CD4-positive, alpha-beta T cell treated with Interleukin-4 for 4 hours (primary cell): ENCODE measurements at regions not wholly inside any gene's neighbourhood (a gene's known extent, or its start where the extent isn't known, plus 50 kb on each side); places are given as distances from the start of the nearest gene placed in this dataset.
"Not testable (repeated sequence)": the region's sequence is repeated elsewhere in the genome, so short reads cannot be mapped to it uniquely, and the experiment has no call there.

Experiments used
- DNase-seq: peaks from one replicate; pipeline ENCODE4 v3.0.0-alpha.2; 2020

DNA sequence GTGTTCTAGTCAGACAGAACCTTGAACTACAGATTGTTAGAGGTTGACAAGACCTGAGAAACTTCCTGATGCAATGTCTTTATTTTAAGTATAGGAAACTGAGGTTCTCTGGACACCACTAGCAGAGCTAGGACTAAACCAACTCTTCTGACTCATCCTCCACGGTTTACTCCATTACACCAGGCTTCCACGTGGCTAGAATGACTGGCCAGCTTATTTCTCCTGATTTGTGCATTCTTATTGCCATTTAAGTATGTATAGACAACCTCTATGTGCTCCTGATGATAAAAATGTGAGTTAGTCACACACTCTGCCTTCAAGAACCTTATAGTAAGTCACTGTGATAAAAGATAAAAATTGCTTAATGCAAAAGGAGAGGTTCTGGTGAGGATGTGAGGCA lies 182.7 kb downstream of the MEX3B start:
- DNase-seq = no peak

DNA sequence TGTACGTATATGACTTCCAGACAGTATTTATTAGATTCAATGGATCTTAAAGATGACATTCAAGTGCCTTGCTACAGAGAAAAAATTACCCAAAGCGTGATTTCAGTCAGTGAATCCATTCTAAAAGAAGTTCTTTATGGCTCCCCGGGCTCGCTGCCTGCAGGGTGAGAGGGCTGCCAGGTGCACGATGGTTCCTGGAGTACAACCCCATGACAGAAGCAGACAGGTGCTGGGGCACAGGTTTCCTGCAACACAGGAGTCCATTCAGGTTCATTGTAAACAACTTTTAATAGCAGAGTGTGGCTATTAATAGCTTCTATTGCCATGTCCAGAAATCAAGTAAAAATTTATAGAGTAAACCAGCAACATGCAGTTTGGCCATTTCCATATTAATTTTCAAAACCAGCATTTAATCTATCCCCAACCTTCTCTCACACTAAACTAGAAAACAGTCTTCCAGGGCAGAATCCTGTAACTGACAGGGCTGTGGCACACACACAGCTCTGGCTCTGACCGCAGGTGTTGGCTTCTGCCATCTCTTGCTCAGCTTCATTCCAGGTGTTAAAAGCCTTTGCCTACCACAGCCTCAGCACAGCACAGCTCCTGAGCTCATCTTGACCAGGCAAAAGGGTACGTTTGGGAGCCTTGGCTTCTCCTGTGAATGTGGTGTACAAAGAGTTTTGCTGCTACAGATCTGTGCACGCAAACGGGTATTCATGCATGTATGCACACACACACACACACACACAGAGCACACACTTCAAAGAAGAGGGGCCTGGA lies 185.9 kb downstream of the MEX3B start:
- DNase-seq = no peak

DNA sequence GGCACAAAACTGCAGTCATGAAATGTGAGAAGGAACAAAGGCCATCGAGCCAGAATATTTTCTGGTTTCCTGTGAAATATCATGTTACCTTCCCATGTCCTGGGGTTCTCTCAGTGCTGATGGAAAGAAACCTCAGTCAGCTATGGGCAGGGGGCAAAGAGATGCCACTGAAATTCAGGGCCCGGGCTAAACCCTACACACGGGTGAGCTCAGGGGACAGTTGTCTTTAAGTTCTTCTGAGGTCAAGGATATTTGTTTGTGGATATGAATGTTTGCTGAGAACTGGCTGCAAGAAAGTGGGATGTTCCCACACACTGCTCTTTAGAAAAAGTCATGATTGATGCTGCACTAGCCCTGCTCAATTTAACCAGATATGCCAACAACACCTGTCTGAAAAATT lies 187.2 kb downstream of the MEX3B start:
- DNase-seq = no peak

DNA sequence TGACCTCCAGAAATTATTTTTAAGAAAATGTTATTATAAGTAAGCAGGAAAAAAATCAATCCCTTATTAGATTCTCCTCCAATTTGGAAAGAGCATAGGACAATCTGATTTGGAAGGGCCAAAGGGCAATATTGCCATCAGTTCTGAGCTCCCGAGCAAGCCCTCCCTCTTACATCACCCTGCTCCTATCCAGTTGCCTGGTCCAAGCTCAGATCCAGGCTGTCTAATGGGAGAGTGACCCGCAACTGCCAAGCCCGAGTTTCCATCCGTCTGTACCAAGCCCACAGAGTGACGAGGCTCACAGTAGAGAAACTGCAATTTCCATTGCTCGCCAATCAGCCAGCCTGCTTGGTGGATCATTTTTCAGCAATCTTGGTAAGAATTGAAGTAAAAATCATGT lies 187.7 kb downstream of the MEX3B start:
- no peak for DNase-seq

DNA sequence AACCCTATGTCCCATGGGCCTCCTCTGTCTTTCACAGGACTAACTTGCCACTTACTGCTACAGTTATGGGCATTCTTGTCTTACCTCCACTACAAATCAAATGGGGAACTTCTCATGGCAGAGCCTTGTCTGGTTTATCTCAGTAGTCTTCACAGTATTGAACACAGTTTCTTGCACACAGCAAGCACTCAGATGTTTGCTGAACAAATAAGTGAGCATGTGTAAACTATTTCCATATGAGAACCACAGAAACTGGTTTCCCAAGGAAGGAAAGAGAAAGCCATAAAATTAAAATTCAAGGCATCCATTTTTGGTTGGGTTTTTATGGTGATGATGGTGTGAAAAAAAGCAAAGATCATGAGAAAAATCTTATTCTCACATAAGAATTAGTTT lies 189.2 kb downstream of the MEX3B start:
- DNase-seq = no peak

DNA sequence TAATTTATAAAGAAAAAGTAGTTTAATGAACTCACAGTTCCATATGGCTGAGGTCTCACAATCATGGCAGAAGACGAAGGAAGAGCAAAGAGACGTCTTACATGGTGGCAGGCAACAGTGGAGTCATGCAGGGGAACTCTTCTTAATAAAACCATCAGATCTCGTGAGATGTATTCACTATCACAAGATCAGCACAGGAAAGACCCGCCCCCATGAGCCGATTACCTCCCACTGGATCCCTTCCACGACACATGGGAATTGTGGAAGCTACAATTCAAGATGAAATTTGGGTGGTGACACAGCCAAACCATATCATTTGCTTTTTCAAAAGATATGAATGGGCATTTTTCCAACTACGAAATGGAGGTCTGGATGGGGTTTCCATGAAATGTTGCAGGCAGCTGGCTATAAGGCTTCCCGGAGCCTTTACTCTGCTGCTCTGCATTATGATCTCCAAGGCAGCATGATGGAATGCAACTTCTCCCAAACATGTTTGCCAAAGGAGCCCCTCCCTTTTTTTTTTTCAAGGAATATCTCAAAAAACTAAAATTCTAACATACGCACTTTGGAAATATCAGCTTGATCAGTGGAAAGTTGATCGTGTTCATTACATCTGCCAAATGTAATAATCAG lies 189.7 kb downstream of the MEX3B start:
- no peak for DNase-seq

DNA sequence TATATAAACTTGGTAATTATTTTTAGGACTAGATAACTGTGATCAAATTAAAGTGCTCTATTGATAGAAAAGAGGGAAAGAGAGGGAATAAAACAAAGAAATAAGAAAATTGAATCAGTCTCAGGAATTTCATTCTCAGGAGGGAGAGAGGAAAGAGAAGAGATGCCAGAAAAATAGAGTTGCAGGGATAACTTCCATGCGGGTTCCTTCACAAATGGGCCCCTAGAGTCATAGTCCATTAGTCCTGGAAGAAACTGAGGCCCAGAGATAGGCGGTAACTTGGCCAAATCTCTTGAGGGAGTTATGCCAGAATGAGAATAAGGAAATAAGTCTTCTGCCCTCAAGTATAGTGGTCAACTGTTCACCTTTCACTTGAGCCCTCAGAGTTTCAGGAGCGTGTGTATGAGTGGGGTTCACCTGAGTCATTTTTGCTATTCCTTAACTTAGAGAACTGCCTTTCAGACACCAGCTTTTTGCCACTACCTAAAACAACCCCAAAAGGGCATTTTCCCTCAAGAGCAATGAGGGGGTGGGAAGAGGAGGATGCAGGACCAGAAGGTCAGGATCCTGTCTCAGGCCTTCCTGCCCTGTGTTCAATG lies 192.6 kb downstream of the MEX3B start:
- no peak for DNase-seq

DNA sequence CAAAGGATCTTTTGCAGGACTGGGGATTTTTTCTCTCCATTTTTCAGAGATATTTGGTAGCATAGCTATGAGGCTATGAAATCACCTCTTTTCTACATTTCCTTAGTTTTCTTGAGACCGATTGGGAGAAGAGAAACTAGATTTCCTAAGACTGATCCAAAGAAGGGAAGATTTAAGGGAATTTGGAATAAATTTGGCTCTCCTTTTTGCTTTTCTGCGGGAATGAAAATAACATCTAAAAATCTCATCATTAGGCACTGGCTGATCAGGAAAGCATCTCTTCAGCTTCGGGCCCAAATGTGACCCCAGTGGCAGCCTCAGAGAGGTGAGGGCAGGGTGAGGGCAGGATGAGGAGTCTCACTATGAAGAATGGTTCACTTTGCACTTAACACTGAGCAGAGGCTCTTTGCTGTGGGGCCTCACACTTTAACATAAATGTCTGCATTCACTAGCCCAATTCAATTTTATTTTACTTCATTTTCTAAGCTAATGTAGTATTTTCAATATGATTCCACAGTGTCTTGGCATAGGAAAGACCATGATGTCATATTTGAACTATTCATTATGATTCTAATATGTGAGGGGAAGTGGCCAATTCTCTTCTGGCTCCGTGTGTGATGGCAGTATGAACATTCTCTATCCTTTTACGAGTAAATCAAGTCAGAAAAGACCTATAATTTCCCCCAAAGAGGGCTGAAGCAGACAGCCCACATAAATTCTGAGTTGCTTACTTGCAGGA lies 193.2 kb downstream of the MEX3B start:
- DNase-seq = no peak

DNA sequence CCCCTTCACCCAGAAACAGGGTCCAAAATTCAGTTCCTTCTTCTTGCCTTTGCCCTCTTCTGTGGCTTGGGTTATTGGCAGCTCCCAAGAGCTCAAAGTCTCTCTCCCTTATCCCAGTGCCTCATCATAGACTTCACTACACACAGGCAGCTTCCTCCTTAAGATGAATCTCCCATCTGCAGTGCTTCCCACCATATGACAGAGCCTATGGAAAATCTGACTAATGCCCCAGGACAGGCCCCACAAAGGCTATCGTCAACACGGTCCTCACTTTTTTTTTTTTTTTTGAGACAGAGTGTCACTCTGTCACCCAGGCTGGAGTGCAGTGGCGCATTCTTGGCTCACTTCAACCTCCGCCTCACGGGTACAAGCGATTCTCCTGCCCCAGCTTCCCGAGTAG lies 194.1 kb downstream of the MEX3B start:
- DNase-seq = no peak

DNA sequence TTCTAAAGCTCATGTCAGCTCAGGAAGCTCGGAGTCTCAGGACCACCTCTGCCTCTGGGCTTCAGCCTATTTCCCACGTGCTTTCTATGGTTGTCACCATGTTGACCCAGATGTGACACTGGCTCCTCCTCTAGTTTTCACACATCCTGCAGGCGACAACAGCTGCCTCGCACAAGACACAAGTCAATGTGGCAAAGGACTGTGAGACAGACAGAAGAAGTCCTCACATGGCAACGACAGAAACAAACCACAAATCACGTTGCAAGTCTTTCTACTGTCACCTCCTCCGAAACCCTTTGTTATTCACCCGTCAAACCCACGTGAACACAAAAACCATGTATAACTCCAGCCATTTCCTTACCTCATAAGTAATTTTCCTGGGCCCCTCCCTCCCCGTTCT lies 194.5 kb downstream of the MEX3B start:
- DNase-seq = no peak

DNA sequence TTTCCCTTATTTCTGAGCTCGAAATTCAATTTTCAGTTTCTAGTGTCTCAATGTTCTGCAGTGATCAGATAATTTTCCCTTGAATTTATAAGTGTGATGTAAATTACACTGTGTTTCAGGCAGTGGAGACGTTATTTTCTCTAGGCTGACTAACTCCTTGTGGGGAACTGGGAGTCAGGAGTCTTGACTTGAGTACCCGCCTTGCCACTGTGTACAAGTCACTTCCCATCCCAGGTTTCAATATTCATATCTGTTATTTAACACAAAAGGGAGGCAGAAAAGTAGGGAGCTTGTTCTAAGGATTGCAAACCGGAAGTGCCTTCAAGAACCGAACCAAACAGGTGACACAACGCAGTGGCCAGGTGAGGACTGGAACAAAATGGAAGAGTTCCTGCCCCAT lies 196.5 kb downstream of the MEX3B start:
- DNase-seq = no peak

DNA sequence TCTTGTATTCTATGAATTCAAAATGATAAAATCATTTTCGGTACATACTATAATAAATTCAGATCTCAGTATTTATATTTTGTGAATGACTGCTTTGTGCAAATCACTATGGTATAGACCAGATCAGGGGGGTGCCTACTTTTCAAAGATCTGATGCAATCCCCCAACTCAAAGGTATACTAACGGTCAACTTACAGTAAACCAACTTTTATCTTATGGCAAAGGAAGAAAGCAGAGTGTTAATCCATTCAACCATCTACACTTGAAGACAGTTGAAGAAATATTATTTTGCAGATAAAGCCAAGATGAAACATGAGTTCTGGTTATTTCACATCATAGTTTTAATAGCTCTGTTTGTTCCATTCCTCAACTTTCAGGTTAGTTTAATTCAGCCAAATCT lies 197.1 kb downstream of the MEX3B start:
- DNase-seq = no peak

DNA sequence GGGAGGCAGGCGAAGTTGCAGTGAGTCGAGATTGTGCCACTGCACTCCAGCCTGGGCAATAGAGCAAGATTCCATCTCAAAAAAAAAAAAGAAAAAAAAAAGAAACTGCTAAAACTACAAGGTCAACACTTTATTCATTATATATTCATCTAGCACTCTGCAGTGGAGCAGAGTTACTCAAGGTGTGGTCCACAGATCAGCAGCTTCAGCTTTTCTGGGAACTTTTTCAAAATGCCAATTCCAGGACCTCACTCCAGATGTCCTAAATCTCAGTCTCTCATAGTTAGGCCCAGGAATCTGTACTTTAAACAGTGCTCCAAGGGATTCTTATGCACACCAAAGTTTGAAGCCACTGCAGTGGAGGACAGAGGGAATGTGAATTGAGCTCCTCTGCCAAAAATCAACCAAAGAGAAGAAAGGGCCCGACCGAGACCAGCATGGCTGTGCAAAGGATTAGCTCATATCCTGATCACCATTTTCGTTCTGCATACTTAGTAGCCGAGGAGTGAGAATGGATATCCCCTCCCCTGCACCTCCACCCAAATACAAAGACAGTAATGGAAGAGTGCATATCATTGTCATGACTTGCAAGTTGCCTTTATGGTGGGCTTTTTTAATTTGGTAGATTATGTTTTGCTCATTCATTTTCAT lies 201.9 kb downstream of the MEX3B start:
- DNase-seq = no peak

DNA sequence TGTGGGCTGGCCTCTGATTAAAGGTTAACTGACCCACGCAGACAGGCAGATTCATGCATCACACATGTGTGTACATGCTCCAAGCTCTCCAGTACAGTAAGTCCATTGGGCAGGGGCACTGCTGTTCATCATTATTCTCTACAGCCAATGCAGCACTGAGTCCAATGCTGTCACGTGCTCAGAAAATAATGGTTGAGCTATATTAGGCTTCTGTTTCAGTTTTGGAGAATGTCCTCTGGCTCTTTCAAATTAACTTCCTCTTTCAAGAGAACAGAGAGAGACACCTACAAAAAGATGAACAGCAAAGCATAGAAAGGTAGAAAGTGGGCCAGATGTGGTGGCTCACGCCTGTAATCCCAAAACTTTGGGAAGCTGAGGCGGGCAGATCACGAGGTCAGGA lies 202.6 kb downstream of the MEX3B start:
- DNase-seq = no peak

DNA sequence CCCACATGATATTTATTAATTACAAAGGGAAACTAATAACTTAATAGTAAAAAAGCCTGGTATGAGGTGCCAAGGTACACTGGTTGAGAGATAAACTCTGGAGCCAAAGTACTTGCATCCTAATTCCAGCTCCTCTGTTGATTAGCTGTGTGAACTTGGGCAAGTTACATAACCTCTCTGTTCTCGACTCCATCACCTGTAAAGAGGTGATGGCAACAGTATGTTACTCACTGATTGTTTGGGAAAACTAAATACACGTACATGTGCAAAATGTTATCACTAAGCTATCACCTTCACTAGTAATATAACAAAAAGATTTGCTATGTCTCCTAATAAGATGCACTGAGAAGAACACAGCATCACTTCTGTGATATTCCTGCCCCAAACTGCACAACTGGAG lies 206.4 kb downstream of the MEX3B start:
- no peak for DNase-seq

DNA sequence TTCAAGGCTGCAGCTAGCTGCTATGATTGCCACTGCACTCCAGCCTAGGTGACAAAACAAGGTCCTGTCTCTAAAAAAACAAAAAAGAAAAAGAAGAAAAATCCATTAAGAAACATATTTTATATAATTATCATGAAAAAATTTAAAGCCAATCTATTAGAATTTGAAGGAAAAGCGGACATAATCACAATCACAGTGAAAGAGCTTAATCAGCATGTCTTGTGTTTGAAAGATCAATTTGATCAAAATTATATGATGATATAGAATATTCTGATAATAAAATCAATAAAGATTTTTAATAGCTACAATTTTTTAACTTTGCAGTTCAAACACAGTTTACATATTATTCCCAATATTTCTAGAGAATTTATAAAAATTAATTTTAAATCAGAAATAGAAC lies 210.1 kb downstream of the MEX3B start:
- DNase-seq = no peak

DNA sequence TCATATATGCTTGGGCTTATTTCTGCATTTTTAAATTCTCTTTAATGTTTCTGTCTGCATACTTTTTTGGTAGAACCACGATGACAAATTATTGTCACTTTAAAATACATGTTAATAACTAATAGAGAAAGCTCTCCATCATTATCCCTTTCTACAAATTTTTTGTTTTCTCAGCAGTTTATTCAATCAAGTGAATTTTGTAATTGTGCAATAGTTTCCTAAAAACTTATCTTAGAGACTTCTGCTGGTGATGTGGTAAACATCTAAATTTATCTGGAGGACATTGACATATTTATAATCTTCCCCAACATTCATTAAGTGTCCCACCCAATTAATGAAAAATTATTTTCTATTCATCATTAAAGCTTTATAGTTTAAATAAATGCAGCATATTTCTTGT lies 215.3 kb downstream of the MEX3B start:
- no peak for DNase-seq

DNA sequence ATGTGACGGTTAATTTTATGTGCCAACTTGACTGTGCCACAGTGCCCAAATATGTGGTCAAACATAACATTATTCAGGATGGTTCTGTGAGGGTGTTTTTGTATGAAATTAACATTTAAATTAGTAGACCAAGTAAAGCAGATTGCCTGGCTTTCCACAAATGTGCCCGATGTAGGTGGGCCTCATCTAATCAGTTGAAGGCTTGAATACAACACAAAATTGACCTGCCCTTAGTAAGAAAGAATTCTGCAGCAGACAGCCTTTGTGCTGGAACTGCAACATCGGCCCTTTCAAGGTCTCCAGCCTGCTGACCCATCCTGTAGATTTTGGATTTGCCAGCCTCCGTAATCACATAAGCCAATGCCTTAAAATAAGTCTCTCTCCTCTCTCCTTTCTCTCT lies 215.9 kb downstream of the MEX3B start:
- no peak for DNase-seq

DNA sequence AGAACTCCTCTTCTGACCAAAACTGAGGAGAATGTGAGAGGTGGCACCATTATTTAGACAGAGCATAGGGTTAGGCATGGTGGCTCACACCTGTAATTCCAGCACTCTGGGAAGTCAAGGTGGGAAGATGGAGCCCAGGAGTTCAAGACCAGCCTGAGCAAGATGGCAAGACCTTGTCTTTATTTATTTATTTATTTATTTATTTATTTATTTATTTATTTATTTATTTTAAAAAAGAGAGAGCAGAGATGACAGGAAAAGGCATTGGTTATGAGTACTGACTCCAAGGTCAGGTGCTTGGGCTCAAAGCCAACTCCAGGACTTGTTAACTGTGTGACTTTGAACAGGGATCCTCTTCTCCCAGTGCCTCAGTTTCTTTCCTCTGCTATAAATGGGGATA lies 217.7 kb downstream of the MEX3B start:
- DNase-seq = no peak

DNA sequence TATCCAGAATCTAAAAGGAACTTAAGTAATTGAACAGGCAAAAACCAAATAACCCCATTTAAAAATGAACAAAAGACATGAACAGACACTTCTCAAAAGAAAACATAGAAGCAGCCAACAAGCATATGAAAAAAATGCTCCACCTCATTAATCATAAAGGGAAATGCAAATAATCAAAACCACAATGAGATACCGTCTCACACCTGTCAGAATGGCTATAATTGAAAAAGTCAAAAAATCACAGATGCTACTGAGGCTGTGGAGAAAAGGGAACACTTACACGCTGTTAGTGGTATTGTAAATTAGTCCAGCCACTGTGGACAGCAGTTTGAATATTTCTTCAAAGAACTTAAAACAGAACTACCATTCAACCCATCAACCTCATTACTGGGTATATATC lies 220.7 kb downstream of the MEX3B start:
- no peak for DNase-seq

DNA sequence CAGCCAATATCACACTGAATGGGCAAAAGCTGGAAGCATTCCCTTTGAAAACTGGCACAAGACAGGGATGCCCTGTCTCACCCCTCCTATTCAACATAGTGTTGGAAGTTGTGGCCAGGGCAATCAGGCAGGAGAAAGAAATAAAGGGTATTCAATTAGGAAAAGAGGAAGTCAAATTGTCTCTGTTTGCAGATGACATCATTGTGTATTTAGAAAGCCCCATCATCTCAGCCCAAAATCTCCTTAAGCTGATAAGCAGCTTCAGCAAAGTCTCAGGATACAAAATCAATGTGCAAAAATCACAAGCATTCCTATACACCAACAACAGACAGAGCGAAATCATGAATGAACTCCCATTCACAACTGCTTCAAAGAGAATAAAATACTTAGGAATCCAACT lies 223.2 kb downstream of the MEX3B start:
- not testable (repeated sequence) for DNase-seq

DNA sequence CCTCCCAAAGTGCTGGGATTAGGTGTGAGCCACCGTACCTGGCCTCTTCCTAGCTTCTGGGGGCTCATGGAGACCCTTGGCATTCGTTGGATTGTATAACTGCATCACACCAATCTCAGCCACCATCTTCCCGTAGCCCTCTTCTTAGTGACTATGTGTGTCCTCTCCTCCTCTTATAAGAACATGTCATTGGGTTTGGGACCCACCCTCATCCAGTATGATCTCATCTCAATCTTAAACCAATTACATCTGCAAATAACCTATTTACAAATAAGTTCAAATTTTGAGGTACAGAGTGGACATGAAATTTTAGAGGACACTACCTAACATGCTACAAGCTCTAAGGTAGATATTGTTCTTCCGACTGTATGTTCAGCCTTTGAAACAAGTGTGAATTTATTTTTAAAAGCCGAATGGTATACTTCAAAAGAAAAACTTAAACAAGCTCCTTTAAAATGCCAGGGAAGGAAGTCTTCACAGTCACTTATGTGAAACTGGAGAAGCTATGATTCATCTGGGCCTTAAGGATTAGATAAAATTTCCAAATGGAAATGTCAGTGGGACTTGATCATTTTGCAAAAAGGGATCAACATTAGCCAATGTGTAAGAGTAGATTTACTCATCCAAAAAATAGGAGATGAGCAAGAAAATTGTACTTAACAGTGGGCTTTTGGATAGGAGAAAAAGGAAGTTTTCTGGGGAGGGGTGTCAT lies 225.7 kb downstream of the MEX3B start:
- DNase-seq = no peak
